Coronary artery (tissue), 2 donors: ENCODE measurements at regions not wholly inside any gene's neighbourhood (a gene's known extent, or its start where the extent isn't known, plus 50 kb on each side); places are given as distances from the start of the nearest gene placed in this dataset.

Source experiments
- DNase-seq: peaks from one replicate; pipeline ENCODE4 v3.0.0-alpha.2; 2017; ENCODE audit warnings: low spot score
- H3K27ac ChIP-seq, 2 donors: fragments of 200-600 bp; sonication (generic); one replicate each; pipeline ENCODE4 v1.5.1; 2016 to 2019
- H3K4me3 ChIP-seq: fragments of 200-600 bp; sonication (generic); 2 replicates; pipeline ENCODE4 v1.5.1; 2016; ENCODE audit warnings: mild to moderate bottlenecking, moderate library complexity
- TF ChIP-seq, protein P1 (sequence below): fragments of 200-600 bp; sonication (generic); IDR thresholded peaks from one replicate; pipeline ENCODE4 v1.5.1; 2019; ENCODE audit warnings: antibody characterized with exemption

GRCh38 chr5:143600396-143601075, 197.1 kb upstream of the NR3C1 start:
- TF ChIP-seq, protein P1, sequence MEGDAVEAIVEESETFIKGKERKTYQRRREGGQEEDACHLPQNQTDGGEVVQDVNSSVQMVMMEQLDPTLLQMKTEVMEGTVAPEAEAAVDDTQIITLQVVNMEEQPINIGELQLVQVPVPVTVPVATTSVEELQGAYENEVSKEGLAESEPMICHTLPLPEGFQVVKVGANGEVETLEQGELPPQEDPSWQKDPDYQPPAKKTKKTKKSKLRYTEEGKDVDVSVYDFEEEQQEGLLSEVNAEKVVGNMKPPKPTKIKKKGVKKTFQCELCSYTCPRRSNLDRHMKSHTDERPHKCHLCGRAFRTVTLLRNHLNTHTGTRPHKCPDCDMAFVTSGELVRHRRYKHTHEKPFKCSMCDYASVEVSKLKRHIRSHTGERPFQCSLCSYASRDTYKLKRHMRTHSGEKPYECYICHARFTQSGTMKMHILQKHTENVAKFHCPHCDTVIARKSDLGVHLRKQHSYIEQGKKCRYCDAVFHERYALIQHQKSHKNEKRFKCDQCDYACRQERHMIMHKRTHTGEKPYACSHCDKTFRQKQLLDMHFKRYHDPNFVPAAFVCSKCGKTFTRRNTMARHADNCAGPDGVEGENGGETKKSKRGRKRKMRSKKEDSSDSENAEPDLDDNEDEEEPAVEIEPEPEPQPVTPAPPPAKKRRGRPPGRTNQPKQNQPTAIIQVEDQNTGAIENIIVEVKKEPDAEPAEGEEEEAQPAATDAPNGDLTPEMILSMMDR: no peak
- H3K27ac ChIP-seq: no peak overlapping the region
- DNase-seq: no peak
- no peak overlapping the region for H3K4me3 ChIP-seq

GRCh38 chr5:143599474-143599873, 196.0 kb upstream of the NR3C1 start:
- no peak overlapping the region for H3K27ac ChIP-seq
- TF ChIP-seq, protein P1: no peak
- DNase-seq: no peak
- H3K4me3 ChIP-seq: no peak overlapping the region

DNA sequence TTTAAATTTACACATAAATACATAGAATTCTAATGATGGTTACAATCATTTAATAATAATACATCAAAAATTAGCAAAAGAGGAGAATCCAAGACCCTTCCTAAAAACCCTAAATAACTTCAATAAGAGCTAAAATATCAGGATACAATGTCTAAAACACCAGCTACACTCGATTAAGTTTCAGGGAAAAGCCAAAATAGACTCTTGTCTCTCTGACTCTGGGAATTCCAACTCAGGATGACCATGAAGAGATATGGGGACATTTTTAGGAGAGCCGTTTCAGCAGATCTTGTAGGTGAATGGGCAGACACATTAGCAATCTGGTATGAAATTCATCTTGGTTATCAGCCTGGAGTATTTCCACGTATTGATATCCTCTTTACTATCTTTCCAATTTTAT, 193.3 kb upstream of the NR3C1 start:
- no peak overlapping the region for H3K27ac ChIP-seq
- no peak for DNase-seq
- TF ChIP-seq, protein P1: no peak
- H3K4me3 ChIP-seq: no peak overlapping the region

DNA sequence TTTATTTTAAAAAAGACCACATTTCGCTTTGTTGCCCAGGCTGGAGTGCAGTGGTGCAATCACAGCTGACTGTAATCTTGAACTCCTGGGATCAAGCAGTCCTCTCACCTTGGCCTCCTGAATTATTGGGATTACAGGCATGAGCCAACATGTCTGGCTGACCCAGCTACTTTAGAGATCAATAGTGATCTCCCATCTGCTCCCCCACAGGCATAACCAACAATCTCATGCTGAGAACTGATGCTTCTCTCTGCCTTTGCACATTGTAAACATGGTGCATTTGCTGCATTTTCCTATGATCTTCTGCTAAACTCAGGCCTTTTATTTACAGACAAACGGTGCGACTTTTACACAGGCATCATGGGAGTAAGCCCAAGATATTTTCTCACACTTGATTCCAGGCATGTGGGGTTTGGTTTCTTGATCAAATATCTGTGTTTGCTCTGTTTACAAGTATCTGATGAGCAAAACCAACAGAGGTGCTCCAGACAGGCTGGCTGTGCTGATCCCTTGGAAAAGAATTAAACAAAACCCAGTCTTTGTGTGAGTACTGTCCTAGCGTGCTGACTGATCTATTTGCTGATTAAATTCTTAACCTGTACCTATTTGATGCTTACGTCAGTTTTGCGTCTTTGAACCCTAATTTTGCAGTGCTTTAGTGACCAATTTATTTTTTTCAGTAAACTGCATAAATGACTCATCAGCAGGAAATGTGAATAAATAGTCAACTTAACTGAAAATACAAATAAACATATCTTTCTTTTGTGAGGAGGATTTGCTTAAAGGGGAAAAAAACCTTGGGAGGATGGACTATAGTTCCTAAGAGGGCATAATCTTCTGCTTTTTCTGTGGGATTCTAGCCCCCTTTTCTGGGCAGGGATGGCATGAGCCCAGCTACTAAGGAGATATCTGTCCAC, 191.7 kb upstream of the NR3C1 start:
- H3K4me3 ChIP-seq: no peak overlapping the region
- DNase-seq: no peak
- TF ChIP-seq, protein P1: no peak
- no peak overlapping the region for H3K27ac ChIP-seq

DNA sequence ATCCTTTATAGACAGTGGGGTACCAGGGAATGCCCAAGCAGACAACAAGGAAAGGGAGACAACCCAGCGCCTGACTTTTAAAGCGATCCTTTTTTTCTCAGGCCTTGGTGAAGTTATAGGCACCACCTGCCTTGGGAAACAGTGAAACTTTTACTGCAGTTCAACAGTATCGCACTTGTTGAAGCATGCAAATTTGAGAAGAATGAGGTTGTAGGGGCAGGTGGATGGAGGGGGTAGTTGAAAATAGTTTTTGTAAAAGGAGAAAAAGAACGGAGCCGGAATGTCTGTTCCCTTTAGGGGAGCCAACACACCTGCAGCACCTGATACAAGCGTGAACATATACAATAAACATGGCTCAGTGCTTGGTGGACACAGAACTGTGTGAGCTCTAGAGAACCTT, 190.2 kb upstream of the NR3C1 start:
- TF ChIP-seq, protein P1: no peak
- Histone ChIP-seq H3K4me3 (no peak overlapping the region), H3K27ac (no peak overlapping the region)
- no peak for DNase-seq

DNA sequence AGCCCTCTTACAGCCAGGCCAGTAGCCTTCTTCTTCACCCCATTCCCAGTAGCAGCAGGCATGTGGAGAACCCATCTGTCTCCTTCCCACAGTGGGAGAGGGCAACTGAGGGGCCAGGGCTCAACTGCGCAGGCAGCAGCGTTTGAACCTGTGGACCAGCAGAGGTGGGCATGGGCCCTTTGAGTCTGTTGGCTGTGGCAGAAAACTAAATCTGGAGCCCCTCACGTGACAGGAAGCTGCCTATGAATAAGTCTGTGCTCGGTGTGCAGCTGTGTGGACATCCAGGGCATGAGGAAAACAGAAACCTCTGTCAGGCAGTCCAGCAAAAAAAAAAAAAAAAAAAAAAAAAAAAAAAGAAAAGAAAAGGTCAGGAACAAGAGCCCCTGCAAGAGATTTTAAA, 189.2 kb upstream of the NR3C1 start:
- no peak overlapping the region for H3K4me3 ChIP-seq
- TF ChIP-seq, protein P1: no peak
- no peak overlapping the region for H3K27ac ChIP-seq
- DNase-seq: no peak
